Hematopoietic multipotent progenitor cell (in vitro differentiated cells): ENCODE measurements at regions not wholly inside any gene's neighbourhood (a gene's known extent, or its start where the extent isn't known, plus 50 kb on each side); places are given as distances from the start of the nearest gene placed in this dataset.
"Not testable (repeated sequence)": the region's sequence is repeated elsewhere in the genome, so short reads cannot be mapped to it uniquely, and the experiment has no call there.

ENCODE experiments used
- DNase-seq, 3 donors: peaks; one replicate each; pipeline ENCODE4 v3.0.0-alpha.2; 2011 to 2015; ENCODE audit warnings: low read depth in 2 of 3, low spot score in 2 of 3

GRCh38 chr20:30811885-30812671 is 445.4 kb upstream of the DEFB115 start:
- peak in 2 of 3 donors; percentile 14 to 58 for DNase-seq

GRCh38 chr20:30812739-30813411 is 444.6 kb upstream of the DEFB115 start:
- no peak for DNase-seq

- DNase-seq = not testable (repeated sequence)
Measured at GRCh38 chr20:30813412-30814311, 443.8 kb upstream of the DEFB115 start.

GRCh38 chr20:30814312-30814639 is 443.2 kb upstream of the DEFB115 start:
- not testable (repeated sequence) for DNase-seq

- DNase-seq = not testable (repeated sequence)
Measured at GRCh38 chr20:30815027-30815576, 442.4 kb upstream of the DEFB115 start.

- no peak for DNase-seq
Measured at GRCh38 chr20:30815577-30816181, 441.8 kb upstream of the DEFB115 start.

GRCh38 chr20:30816182-30816645 is 441.2 kb upstream of the DEFB115 start:
- DNase-seq = no peak

- DNase-seq = not testable (repeated sequence)
Measured at GRCh38 chr20:30821615-30822014, 435.8 kb upstream of the DEFB115 start.

GRCh38 chr20:30824666-30825065 is 432.8 kb upstream of the DEFB115 start:
- not testable (repeated sequence) for DNase-seq

GRCh38 chr20:30845923-30846322 is 411.5 kb upstream of the DEFB115 start:
- peak in 1 of 3 donors; percentile 0 for DNase-seq

- DNase-seq = not testable (repeated sequence)
Measured at GRCh38 chr20:30868271-30868670, 389.2 kb upstream of the DEFB115 start.

- not testable (repeated sequence) for DNase-seq
Measured at GRCh38 chr20:30871127-30871526, 386.3 kb upstream of the DEFB115 start.

GRCh38 chr20:30872252-30872651 is 385.2 kb upstream of the DEFB115 start:
- DNase-seq = not testable (repeated sequence)

- not testable (repeated sequence) for DNase-seq
Measured at GRCh38 chr20:30875868-30876267, 381.6 kb upstream of the DEFB115 start.

GRCh38 chr20:30891400-30891799 is 366.1 kb upstream of the DEFB115 start:
- not testable (repeated sequence) for DNase-seq

- DNase-seq = no peak
Measured at GRCh38 chr20:30892541-30893345, 364.7 kb upstream of the DEFB115 start.

- not testable (repeated sequence) for DNase-seq
Measured at GRCh38 chr20:30893346-30894314, 363.8 kb upstream of the DEFB115 start.

- not testable (repeated sequence) for DNase-seq
Measured at GRCh38 chr20:30894707-30895353, 362.6 kb upstream of the DEFB115 start.
